GM13976 (cell line): ENCODE measurements at regions not wholly inside any gene's neighbourhood (a gene's known extent, or its start where the extent isn't known, plus 50 kb on each side); places are given as distances from the start of the nearest gene placed in this dataset.

Source experiments
- DNase-seq: peaks from one replicate; pipeline ENCODE4 v3.0.0; 2012; ENCODE audit warnings: low spot score
- CTCF ChIP-seq: IDR thresholded peaks from 2 replicates; pipeline ENCODE4 v1.5.1; 2012; ENCODE audit warnings: borderline replicate concordance, mild to moderate bottlenecking; ENCODE audit not compliant: insufficient read depth; ENCODE audit errors: extremely low read depth, missing control alignments, control extremely low read depth
- in situ Hi-C: fragments of 300-500 bp; cut with MboI; formaldehyde crosslinking; loops from one replicate; pipeline ENCODE4 v1.12.0; 2022; ENCODE audit warnings: low sequenced_read_pairs, mixed read lengths, inconsistent platforms; ENCODE audit not compliant: unreplicated experiment

GRCh38 chr5:124260921-124261515, 485.4 kb downstream of the ZNF608 start:
- TF ChIP-seq CTCF: no peak
- no peak for DNase-seq
- in situ Hi-C loops: no loop called here

- DNase-seq: no peak
- no peak for TF ChIP-seq CTCF
- in situ Hi-C loops: no loop called here
Observed at GRCh38 chr5:124259017-124259416, 487.4 kb downstream of the ZNF608 start.

DNA sequence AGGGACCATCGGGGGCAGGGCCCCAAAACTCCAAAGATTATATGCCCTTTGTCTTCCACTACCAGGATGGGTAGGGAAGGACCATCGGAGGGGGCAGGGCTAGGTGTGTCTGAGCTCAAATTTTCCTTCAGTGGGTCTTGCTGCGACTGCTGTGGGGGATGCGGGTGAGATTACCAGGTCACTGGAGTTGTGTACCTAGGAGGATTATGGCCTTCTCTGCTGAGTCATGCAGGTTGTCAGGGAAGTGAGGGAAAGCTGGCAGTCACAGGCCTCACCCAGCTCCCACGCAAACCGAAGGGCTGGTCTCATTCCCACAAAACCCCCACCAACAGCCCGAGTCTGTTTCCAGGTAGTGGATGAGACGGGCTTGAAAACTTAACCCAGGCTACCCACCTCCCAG, 489.4 kb downstream of the ZNF608 start:
- TF ChIP-seq CTCF: no peak
- DNase-seq: no peak
- in situ Hi-C loops: no loop called here

DNA sequence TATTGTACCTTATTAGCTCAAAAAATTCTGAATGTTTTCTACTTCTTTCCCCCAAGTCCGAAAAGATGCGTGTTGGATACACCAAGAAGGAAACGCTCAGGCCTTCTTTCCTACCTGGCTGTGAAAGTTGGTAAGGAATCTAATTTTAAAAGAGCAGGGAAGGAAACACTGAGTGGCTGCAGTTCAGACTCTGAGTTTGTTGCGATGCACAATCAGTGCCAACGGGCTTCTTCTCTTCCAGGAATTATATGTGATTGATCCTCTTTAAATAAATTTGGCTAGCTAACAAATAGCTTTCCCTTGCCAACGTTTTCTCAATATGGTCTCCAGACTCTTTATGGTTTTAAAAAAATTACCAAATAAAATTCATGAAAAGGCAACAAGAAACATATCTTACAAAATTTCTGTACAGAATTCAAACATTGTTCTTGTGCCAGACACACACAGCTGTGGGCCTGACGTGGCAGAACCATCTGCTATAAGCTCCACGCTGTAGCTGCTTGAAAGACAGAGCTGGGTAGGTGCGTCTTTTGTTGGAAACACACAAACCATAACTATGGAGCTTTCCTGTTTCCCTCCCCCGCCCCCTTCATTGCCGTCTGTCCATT, 493.1 kb downstream of the ZNF608 start:
- no peak for TF ChIP-seq CTCF
- in situ Hi-C loops: no loop called here
- no peak for DNase-seq

DNA sequence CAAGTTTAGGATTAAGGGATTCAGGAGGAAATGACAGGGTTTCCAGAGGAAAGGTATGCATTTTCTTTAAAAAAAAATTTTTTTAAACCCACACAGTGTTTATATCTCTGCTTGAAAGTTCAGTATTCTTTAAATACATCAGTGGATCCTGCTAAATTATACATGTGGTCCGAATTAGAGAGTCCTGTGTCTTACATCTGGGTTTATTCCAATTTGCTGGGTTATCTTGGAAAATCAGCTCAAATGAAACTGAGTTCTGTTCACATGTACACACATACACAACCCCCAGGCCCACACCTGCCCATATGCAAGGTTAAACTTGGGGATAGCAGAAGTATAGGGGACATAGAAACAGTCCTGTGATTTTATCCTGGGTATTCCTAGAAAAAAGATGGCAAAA, 493.7 kb downstream of the ZNF608 start:
- in situ Hi-C loops: no loop called here
- DNase-seq: no peak
- no peak for TF ChIP-seq CTCF

- in situ Hi-C loops: no loop called here
- no peak for TF ChIP-seq CTCF
- no peak for DNase-seq
Observed at GRCh38 chr5:124252191-124252638, 494.2 kb downstream of the ZNF608 start.
